Gastroesophageal sphincter (tissue), 4 donors: ENCODE measurements at regions not wholly inside any gene's neighbourhood (a gene's known extent, or its start where the extent isn't known, plus 50 kb on each side); places are given as distances from the start of the nearest gene placed in this dataset.

Experiments
- ATAC-seq: fragments of 150-250 bp; one replicate; pipeline ENCODE4 v1.9.1; 2016; ENCODE audit warnings: mild to moderate bottlenecking, moderate library complexity
- H3K27ac ChIP-seq, 4 donors: fragments of 200-600 bp; sonication (generic) in 3 of 4; 1 replicate in 3 of 4; 2 replicates in 1 of 4; pipeline ENCODE4 v1.5.1; 2016 to 2019
- H3K27me3 ChIP-seq: fragments of 200-600 bp; sonication (generic); one replicate; pipeline ENCODE4 v1.5.1; 2019
- H3K36me3 ChIP-seq, 2 donors: fragments of 200-600 bp; sonication (generic); one replicate each; pipeline ENCODE4 v1.5.1; 2019; ENCODE audit warnings: control low read depth in 1 of 2
- H3K4me1 ChIP-seq, 3 donors: fragments of 200-600 bp; sonication (generic); 1 replicate in 2 of 3; 2 replicates in 1 of 3; pipeline ENCODE4 v1.5.1; 2016 to 2019; ENCODE audit warnings: control low read depth in 2 of 3
- H3K4me3 ChIP-seq, 2 donors: fragments of 200-600 bp; sonication (generic); one replicate each; pipeline ENCODE4 v1.5.1; 2019; ENCODE audit warnings: mild to moderate bottlenecking in 1 of 2, moderate library complexity in 1 of 2
- H3K9me3 ChIP-seq, 3 donors: fragments of 200-600 bp; sonication (generic); one replicate each; pipeline ENCODE4 v1.5.1; 2017 to 2019; ENCODE audit warnings: control low read depth in 2 of 3
- CTCF ChIP-seq, 4 experiments: fragments of 200-600 bp in 2 of 4; fragments of 450-650 bp in 2 of 4; sonication (generic) in 1 of 4; IDR thresholded peaks; one replicate each; pipeline ENCODE4 v1.5.1; 2017 to 2019; ENCODE audit warnings: antibody characterized with exemption in 4 of 4, mild to moderate bottlenecking in 2 of 4, moderate library complexity in 2 of 4
- EP300 ChIP-seq: sonication (generic); formaldehyde crosslinking; IDR thresholded peaks from one replicate; pipeline ENCODE4 v1.6.1; 2017; ENCODE audit warnings: antibody characterized with exemption, mild to moderate bottlenecking
- POLR2A ChIP-seq, 2 donors: fragments of 450-650 bp; IDR thresholded peaks; one replicate each; pipeline ENCODE4 v1.6.1; 2017; ENCODE audit warnings: antibody characterized with exemption in 2 of 2, mild to moderate bottlenecking in 2 of 2, moderate library complexity in 1 of 2
- POLR2AphosphoS5 ChIP-seq: sonication (generic); formaldehyde crosslinking; IDR thresholded peaks from one replicate; pipeline ENCODE4 v1.6.1; 2017; ENCODE audit warnings: antibody characterized with exemption
- WGBS, 2 donors: methylation state at CpG; one replicate each; pipeline ENCODE4 v1.1.5; 2018; ENCODE audit warnings: low coverage in 1 of 2; 5-methylcytosine and 5-hydroxymethylcytosine counted together

GRCh38 chr17:63333869-63334268 is 112.2 kb downstream of the CYB561 start:
- Histone ChIP-seq H3K9me3 (no peaks in the 10 kb centered on the region), H3K4me1 (peaks cover 0 to 30% (median 3%) of the 10 kb centered on the region in 3 donors), H3K27ac (no peak overlapping the region), H3K4me3 (no peak overlapping the region), H3K27me3 (no peaks in the 10 kb centered on the region), H3K36me3 (no peaks in the 10 kb centered on the region)
- no peak for TF ChIP-seq CTCF (IDR thresholded peaks at IDR 0.05)
- no peak for TF ChIP-seq EP300
- no peak for ATAC-seq
- WGBS, 2 donors: 60 to 80% methylated on average over 1 of the region's 1 CpG

- H3K9me3 ChIP-seq: no peaks in the 10 kb centered on the region
- no peak for TF ChIP-seq POLR2AphosphoS5
- TF ChIP-seq POLR2A (IDR thresholded peaks at IDR 0.05): no peak
- 48 to 50% methylated on average over 1 of the region's 1 CpG for WGBS, 2 donors
- no peaks in the 10 kb centered on the region for H3K36me3 ChIP-seq
- peaks cover 0 to 30% (median 3%) of the 10 kb centered on the region in 3 donors for H3K4me1 ChIP-seq
- no peak overlapping the region for H3K4me3 ChIP-seq
- H3K27me3 ChIP-seq: no peaks in the 10 kb centered on the region
- peak overlapping the region; percentile 46 to 67 (median 64) for H3K27ac ChIP-seq
- ATAC-seq: no peak
These were observed 110.3 kb downstream of the CYB561 start for GRCh38 chr17:63335831-63336230.

GRCh38 chr17:63337579-63337978 is 108.5 kb downstream of the CYB561 start:
- Histone ChIP-seq H3K4me3 (no peak overlapping the region), H3K27me3 (no peaks in the 10 kb centered on the region), H3K4me1 (peaks cover 0 to 30% (median 3%) of the 10 kb centered on the region in 3 donors), H3K27ac (no peak overlapping the region), H3K9me3 (no peaks in the 10 kb centered on the region), H3K36me3 (no peaks in the 10 kb centered on the region)
- 68 to 77% methylated on average over 3 to 5 of the region's 5 CpGs for WGBS, 2 donors
- no peak for ATAC-seq
- TF ChIP-seq POLR2AphosphoS5: no peak

GRCh38 chr17:63338272-63338671 is 107.8 kb downstream of the CYB561 start:
- H3K4me3 ChIP-seq: no peak overlapping the region
- no peak for ATAC-seq
- no peaks in the 10 kb centered on the region for H3K36me3 ChIP-seq
- no peaks in the 10 kb centered on the region for H3K9me3 ChIP-seq
- TF ChIP-seq POLR2A (IDR thresholded peaks at IDR 0.05): no peak
- TF ChIP-seq CTCF (IDR thresholded peaks at IDR 0.05): no peak
- no peak for TF ChIP-seq EP300
- no peak for TF ChIP-seq POLR2AphosphoS5
- no peak overlapping the region for H3K27ac ChIP-seq
- H3K27me3 ChIP-seq: no peaks in the 10 kb centered on the region
- H3K4me1 ChIP-seq: peaks cover 0 to 30% (median 3%) of the 10 kb centered on the region in 3 donors

GRCh38 chr17:63341276-63341675 is 104.8 kb downstream of the CYB561 start:
- no peak for ATAC-seq
- 94 to 96% methylated on average over 3 of the region's 3 CpGs for WGBS, 2 donors
- TF ChIP-seq POLR2AphosphoS5: no peak
- no peak for TF ChIP-seq POLR2A (IDR thresholded peaks at IDR 0.05)
- no peak for TF ChIP-seq CTCF (IDR thresholded peaks at IDR 0.05)
- TF ChIP-seq EP300: no peak
- Histone ChIP-seq H3K9me3 (no peaks in the 10 kb centered on the region), H3K27me3 (no peaks in the 10 kb centered on the region), H3K27ac (no peak overlapping the region), H3K4me1 (peaks cover 0 to 8% (median 2%) of the 10 kb centered on the region in 3 donors), H3K36me3 (no peaks in the 10 kb centered on the region), H3K4me3 (no peak overlapping the region)

- H3K27ac ChIP-seq: no peak overlapping the region
- 89 to 92% methylated on average over 1 of the region's 1 CpG for WGBS, 2 donors
- H3K4me1 ChIP-seq: peaks cover 0 to 4% (median 1%) of the 10 kb centered on the region in 3 donors
- H3K27me3 ChIP-seq: no peaks in the 10 kb centered on the region
- no peaks in the 10 kb centered on the region for H3K36me3 ChIP-seq
- TF ChIP-seq POLR2A (IDR thresholded peaks at IDR 0.05) (no peak), EP300 (no peak), POLR2AphosphoS5 (no peak)
- no peak overlapping the region for H3K4me3 ChIP-seq
- no peak for ATAC-seq
- no peaks in the 10 kb centered on the region for H3K9me3 ChIP-seq
These were observed 101.7 kb downstream of the CYB561 start for GRCh38 chr17:63344383-63344782.

- Histone ChIP-seq H3K27me3 (no peaks in the 10 kb centered on the region), H3K27ac (no peak overlapping the region), H3K36me3 (no peaks in the 10 kb centered on the region), H3K4me3 (no peak overlapping the region), H3K4me1 (peaks cover 0 to 16% (median 4%) of the 10 kb centered on the region in 3 donors), H3K9me3 (no peaks in the 10 kb centered on the region)
- no peak for ATAC-seq
- TF ChIP-seq CTCF (IDR thresholded peaks at IDR 0.05) (no peak), POLR2A (IDR thresholded peaks at IDR 0.05) (no peak), POLR2AphosphoS5 (no peak), EP300 (no peak)
- WGBS, 2 donors: 20 to 75% methylated on average over 1 of the region's 1 CpG
These were observed 100.5 kb downstream of the CYB561 start for GRCh38 chr17:63345611-63346010.
